ENCODE measurements at regions not wholly inside any gene's neighbourhood (a gene's known extent, or its start where the extent isn't known, plus 50 kb on each side); places are given as distances from the start of the nearest gene placed in this dataset.
A peak's percentile ranks its signal among the peaks of the same experiment; 100 is the strongest.

DNA sequence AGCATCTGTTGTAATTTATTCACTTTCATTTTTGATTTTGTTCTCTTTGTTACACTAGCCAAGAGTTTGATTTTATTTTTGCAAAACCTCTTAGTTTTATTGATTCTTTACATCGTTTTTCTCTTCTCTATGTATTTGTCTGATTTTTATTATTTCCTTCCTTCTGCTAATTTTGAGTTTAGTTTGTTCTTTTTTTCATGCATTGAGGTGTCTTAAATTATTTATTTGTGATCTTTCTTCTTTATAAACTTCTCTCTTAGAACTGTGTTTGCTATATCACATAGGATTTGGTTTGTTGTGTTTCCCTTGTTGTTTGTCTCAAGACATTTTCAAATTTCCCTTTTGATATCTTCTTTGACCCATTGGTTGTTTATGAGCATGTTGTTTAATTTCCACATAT, 51.7 kb upstream of the NFKBIA start:
- no peak overlapping the region for H3K4me3 ChIP-seq (ENCODE audit: low read depth, low read length)
- DNase-seq (ENCODE audit: low read depth): no peak
- TF ChIP-seq, protein P1, sequence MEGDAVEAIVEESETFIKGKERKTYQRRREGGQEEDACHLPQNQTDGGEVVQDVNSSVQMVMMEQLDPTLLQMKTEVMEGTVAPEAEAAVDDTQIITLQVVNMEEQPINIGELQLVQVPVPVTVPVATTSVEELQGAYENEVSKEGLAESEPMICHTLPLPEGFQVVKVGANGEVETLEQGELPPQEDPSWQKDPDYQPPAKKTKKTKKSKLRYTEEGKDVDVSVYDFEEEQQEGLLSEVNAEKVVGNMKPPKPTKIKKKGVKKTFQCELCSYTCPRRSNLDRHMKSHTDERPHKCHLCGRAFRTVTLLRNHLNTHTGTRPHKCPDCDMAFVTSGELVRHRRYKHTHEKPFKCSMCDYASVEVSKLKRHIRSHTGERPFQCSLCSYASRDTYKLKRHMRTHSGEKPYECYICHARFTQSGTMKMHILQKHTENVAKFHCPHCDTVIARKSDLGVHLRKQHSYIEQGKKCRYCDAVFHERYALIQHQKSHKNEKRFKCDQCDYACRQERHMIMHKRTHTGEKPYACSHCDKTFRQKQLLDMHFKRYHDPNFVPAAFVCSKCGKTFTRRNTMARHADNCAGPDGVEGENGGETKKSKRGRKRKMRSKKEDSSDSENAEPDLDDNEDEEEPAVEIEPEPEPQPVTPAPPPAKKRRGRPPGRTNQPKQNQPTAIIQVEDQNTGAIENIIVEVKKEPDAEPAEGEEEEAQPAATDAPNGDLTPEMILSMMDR (conservative IDR thresholded peaks at IDR 0.05; ENCODE audit: low read depth, low read length): no peak

DNA sequence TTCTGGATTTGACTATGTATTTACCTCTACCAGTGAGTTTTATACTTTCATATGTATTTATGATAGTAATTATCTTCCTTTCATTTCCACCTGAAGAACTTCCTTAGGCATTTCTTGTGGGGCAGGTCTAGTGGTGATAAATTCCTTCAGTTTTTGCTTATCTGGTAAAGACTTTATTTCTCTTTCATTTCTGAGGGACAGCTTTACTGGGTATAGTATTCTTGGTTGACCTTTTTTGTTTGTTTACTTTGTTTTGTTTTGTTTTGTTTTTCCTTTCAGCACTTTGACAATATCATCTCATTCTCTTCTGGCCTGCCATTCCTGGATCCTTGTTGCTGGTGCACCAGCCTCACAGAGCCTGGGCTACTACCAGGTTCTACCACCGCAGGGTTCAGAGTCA, 53.9 kb upstream of the NFKBIA start:
- TF ChIP-seq, protein P1 (conservative IDR thresholded peaks at IDR 0.05; ENCODE audit: low read depth, low read length): no peak
- no peak overlapping the region for H3K4me3 ChIP-seq (ENCODE audit: low read depth, low read length)
- no peak for DNase-seq (ENCODE audit: low read depth)

DNA sequence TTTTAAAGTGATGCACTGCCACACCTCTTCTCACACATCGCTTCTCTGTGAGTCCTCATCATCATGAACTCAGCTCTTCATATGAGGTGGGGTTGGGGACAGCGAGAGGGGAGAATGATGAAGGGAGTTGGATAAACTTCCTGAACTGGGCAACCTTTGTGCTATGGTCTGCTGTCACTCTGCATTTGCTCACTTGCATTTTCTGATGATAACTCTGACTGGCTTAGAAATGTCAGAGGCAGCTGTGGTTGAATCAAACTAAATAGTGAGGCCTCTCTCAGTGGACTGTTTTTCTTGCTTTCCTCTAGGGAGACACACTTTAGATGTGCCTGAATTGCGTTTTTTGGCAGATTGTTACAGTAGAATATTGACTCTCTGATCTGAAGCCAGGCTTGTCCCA, 55.2 kb upstream of the NFKBIA start:
- no peak for DNase-seq (ENCODE audit: low read depth)
- H3K4me3 ChIP-seq (ENCODE audit: low read depth, low read length): no peak overlapping the region
- TF ChIP-seq, protein P1 (conservative IDR thresholded peaks at IDR 0.05; ENCODE audit: low read depth, low read length): no peak

DNA sequence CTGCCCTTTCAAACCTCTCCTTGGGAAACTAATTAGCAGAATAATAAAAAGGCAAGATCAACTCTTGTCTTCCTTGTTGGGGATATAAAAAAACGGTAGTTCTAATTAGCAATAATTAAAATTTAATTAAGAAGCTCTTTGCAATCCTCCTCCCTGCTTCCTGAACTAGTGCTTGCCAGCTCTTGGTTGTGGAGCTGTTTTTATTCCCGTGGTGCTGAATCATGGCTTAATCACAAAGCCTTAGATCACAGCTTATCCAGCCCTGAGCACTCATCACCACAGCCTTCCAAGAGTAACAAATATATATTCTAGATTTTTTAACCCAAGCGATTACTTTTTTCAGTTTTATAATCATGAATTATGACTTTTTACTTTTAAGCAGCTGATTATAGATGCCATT, 63.2 kb upstream of the INSM2 start:
- peak; percentile 53 for DNase-seq (ENCODE audit: low read depth)
- no peak overlapping the region for H3K4me3 ChIP-seq (ENCODE audit: low read depth, low read length)
- TF ChIP-seq, protein P1 (conservative IDR thresholded peaks at IDR 0.05; ENCODE audit: low read depth, low read length): no peak

DNA sequence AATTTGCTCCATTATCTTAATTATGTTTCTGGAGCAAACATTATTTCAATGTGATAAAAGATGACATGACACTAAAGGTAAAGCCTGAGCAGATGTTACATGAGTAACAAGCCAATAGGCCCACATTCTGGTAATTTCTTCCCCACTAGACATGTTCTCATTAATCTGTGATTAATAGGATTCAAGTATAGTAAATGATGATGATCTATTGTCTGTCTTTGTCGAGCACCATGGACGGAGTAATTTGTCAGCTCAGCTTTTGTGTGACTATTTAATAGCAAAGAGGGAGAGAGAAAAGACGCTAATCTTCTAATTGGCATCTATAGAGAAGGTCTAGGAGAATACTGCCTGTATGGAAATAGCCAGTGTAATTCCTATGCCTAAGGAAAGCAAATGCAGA, 62.2 kb upstream of the INSM2 start:
- TF ChIP-seq, protein P1 (conservative IDR thresholded peaks at IDR 0.05; ENCODE audit: low read depth, low read length): no peak
- H3K4me3 ChIP-seq (ENCODE audit: low read depth, low read length): no peak overlapping the region
- no peak for DNase-seq (ENCODE audit: low read depth)

DNA sequence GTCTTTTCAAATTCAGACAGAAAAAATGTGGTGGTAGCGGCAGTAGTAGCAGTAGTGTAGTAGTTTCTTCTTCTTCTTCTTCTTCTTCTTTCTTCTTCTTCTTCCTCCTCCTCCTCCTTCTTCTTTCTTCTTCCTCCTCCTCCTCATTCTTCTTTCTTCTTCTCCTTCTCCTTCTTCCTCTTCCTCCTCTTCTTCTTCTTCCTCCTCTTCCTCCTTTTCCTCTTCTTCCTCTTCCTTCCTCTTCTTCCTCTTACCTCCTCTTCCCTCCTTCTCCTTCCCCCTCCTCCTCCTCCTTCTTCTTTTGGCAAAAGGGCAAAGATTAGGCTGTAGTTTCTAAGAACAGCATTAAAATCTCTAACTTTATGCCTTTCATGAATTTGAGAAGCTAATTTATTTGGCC, 59.6 kb upstream of the INSM2 start:
- TF ChIP-seq, protein P1 (conservative IDR thresholded peaks at IDR 0.05; ENCODE audit: low read depth, low read length): no peak
- no peak for DNase-seq (ENCODE audit: low read depth)
- no peak overlapping the region for H3K4me3 ChIP-seq (ENCODE audit: low read depth, low read length)

DNA sequence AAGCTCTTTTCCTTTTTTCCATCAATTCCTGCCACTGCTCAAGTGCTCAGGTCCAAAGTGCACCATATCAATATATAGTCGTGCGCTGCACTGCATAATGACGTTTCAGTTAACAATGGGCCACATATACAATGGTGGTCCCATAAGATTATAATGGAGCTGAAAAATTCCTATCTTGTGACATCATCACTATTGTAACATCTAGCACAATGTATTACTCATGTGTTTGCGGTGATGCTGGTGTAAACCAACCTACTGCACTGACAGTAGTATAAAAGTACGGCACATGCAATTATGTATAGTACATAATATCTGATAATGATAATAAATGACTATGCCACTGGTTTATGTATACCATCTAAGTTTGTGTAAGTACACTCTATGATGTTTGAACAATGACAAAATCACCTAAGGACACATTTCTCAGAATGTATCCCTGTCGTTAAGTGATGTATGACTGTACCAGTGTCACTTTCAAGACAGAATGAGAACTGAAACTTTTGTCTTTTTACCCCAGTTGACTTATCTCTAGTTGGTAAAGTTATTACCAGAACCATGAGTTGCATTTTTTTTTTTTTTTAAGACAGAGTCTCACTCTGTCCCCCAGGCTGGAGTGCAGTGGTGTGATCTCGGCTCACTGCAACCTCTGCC, 53.7 kb upstream of the INSM2 start:
- peak; percentile 21 for DNase-seq (ENCODE audit: low read depth)
- TF ChIP-seq, protein P1 (conservative IDR thresholded peaks at IDR 0.05; ENCODE audit: low read depth, low read length): no peak
- no peak overlapping the region for H3K4me3 ChIP-seq (ENCODE audit: low read depth, low read length)

Measured in choroid plexus epithelial cell (primary cell).